GM23338 (cell line): ENCODE measurements at regions not wholly inside any gene's neighbourhood (a gene's known extent, or its start where the extent isn't known, plus 50 kb on each side); places are given as distances from the start of the nearest gene placed in this dataset.

Experiments used
- ATAC-seq: fragments of 200-7000 bp; cut with Tn5 transposase; 3 replicates; pipeline ENCODE4 v1.9.1; 2020
- DNase-seq: peaks from one replicate; pipeline ENCODE4 v3.0.0-alpha.2; 2015; ENCODE audit warnings: low spot score
- H2AFZ ChIP-seq: fragments of 200-600 bp; sonication (generic); 2 replicates; pipeline ENCODE4 v1.8.0; 2016; ENCODE audit warnings: antibody characterized with exemption, mild to moderate bottlenecking, moderate library complexity
- H3F3A ChIP-seq: fragments of 200-600 bp; sonication (generic); replicated peaks from 2 replicates; pipeline ENCODE4 v1.8.0; 2017; ENCODE audit warnings: antibody characterized with exemption, mixed run types, low read depth
- H3K27ac ChIP-seq: fragments of 200-600 bp; sonication (generic); 2 replicates; pipeline ENCODE4 v1.6.1; 2016; ENCODE audit warnings: low read depth
- H3K27me3 ChIP-seq: fragments of 200-600 bp; sonication (generic); 2 replicates; pipeline ENCODE4 v1.8.0; 2016; ENCODE audit warnings: mild to moderate bottlenecking, mixed run types, moderate library complexity; ENCODE audit not compliant: insufficient read depth
- H3K36me3 ChIP-seq: fragments of 200-600 bp; sonication (generic); 2 replicates; pipeline ENCODE4 v1.8.0; 2016; ENCODE audit warnings: mild to moderate bottlenecking; ENCODE audit not compliant: insufficient read depth
- H3K4me1 ChIP-seq: fragments of 200-600 bp; sonication (generic); 2 replicates; pipeline ENCODE4 v1.8.0; 2016; ENCODE audit warnings: mild to moderate bottlenecking, moderate library complexity; ENCODE audit not compliant: insufficient read depth
- H3K4me2 ChIP-seq: fragments of 200-600 bp; sonication (generic); 2 replicates; pipeline ENCODE4 v1.7.1; 2017; ENCODE audit warnings: mixed run types
- H3K4me3 ChIP-seq: fragments of 200-600 bp; sonication (generic); 2 replicates; pipeline ENCODE4 v1.6.1; 2016; ENCODE audit warnings: mixed run types
- H3K79me2 ChIP-seq: fragments of 200-600 bp; sonication (generic); replicated peaks from 2 replicates; pipeline ENCODE4 v1.8.0; 2017; ENCODE audit warnings: mild to moderate bottlenecking; ENCODE audit not compliant: insufficient read depth
- H3K9me2 ChIP-seq: fragments of 200-600 bp; sonication (generic); 2 replicates; pipeline ENCODE4 v1.8.0; 2017; ENCODE audit not compliant: insufficient read depth
- H4K20me1 ChIP-seq: fragments of 200-600 bp; sonication (generic); replicated peaks from 2 replicates; pipeline ENCODE4 v1.8.0; 2017; ENCODE audit warnings: mild to moderate bottlenecking; ENCODE audit not compliant: insufficient read depth
- H3K27ac Mint-ChIP-seq: 2 replicates; pipeline ENCODE4 v1.8.0; 2020; ENCODE audit warnings: inconsistent platforms, mild to moderate bottlenecking, moderate library complexity, mixed read lengths
- H3K27me3 Mint-ChIP-seq: 3 replicates; pipeline ENCODE4 v1.8.0; 2022; ENCODE audit warnings: low read depth, mild to moderate bottlenecking, moderate library complexity, mixed read lengths, inconsistent platforms; ENCODE audit not compliant: insufficient read depth, poor library complexity
- H3K36me3 Mint-ChIP-seq: 3 replicates; pipeline ENCODE4 v1.8.0; 2021; ENCODE audit warnings: low read depth, mild to moderate bottlenecking, inconsistent platforms, moderate library complexity, mixed read lengths
- H3K4me1 Mint-ChIP-seq: 3 replicates; pipeline ENCODE4 v1.8.0; 2020; ENCODE audit warnings: mild to moderate bottlenecking, inconsistent platforms, mixed read lengths
- H3K4me3 Mint-ChIP-seq: 3 replicates; pipeline ENCODE4 v1.8.0; 2021; ENCODE audit warnings: moderate library complexity, mild to moderate bottlenecking, inconsistent platforms, mixed read lengths
- H3K9me3 Mint-ChIP-seq: 3 replicates; pipeline ENCODE4 v1.8.0; 2020; ENCODE audit warnings: moderate library complexity, mild to moderate bottlenecking, inconsistent platforms, mixed read lengths
- CREB1 ChIP-seq: fragments of 250-450 bp; sonication (Bioruptor Pico); IDR thresholded peaks from 2 replicates; pipeline ENCODE4 v1.5.0; 2020; ENCODE audit warnings: low read depth, mild to moderate bottlenecking, moderate library complexity
- EZH2 ChIP-seq: fragments of 200-600 bp; sonication (generic); IDR thresholded peaks from one replicate; pipeline ENCODE4 v1.8.0; 2017; ENCODE audit warnings: antibody characterized with exemption, mild to moderate bottlenecking, low read depth; ENCODE audit not compliant: unreplicated experiment
- EZH2phosphoT487 ChIP-seq: fragments of 200-600 bp; sonication (generic); IDR thresholded peaks from one replicate; pipeline ENCODE4 v1.8.1; 2018; ENCODE audit warnings: antibody characterized with exemption; ENCODE audit not compliant: unreplicated experiment
- JUNB ChIP-seq: IDR thresholded peaks from one replicate; pipeline ENCODE4 v1.6.1; 2016; ENCODE audit warnings: antibody characterized with exemption; ENCODE audit not compliant: unreplicated experiment
- NANOG ChIP-seq: IDR thresholded peaks from 2 replicates; pipeline ENCODE4 v1.6.1; 2016; ENCODE audit warnings: antibody characterized with exemption, borderline replicate concordance
- POLR2AphosphoS5 ChIP-seq: IDR thresholded peaks from 2 replicates; pipeline ENCODE4 v1.6.1; 2016; ENCODE audit warnings: antibody characterized with exemption, low read depth
- STAT1 ChIP-seq: IDR thresholded peaks from one replicate; pipeline ENCODE4 v1.6.1; 2016; ENCODE audit warnings: antibody characterized with exemption; ENCODE audit not compliant: unreplicated experiment
- ZNF114 ChIP-seq: fragments of 250-450 bp; sonication (Bioruptor Pico); IDR thresholded peaks from 2 replicates; pipeline ENCODE4 v1.5.0; 2020; ENCODE audit warnings: mild to moderate bottlenecking, moderate library complexity
- ZNF331 ChIP-seq: fragments of 250-450 bp; sonication (Bioruptor Pico); IDR thresholded peaks from 2 replicates; pipeline ENCODE4 v1.5.0; 2020; ENCODE audit warnings: low read depth, mild to moderate bottlenecking, moderate library complexity
- TF ChIP-seq, protein P1 (sequence below): IDR thresholded peaks from one replicate; pipeline ENCODE4 v1.6.1; 2018; ENCODE audit warnings: antibody characterized with exemption; ENCODE audit not compliant: unreplicated experiment
- TF ChIP-seq, protein P2 (sequence below): IDR thresholded peaks from 2 replicates; pipeline ENCODE4 v1.6.1; 2016; ENCODE audit warnings: antibody characterized with exemption
- TF ChIP-seq, protein P3 (sequence below): fragments of 250-450 bp; sonication (Bioruptor Pico); IDR thresholded peaks from 2 replicates; pipeline ENCODE4 v1.5.0; 2020; ENCODE audit warnings: mild to moderate bottlenecking, moderate library complexity
- TF ChIP-seq, protein P4 (sequence below), 2 experiments: fragments of 200-600 bp in 1 of 2; sonication (generic) in 1 of 2; conservative IDR thresholded peaks; 2 replicates each; pipeline versions ENCODE4 v1.5.1 to v1.6.1; 2016 to 2017; ENCODE audit warnings: antibody characterized with exemption in 2 of 2, low read depth in 2 of 2, mild to moderate bottlenecking in 2 of 2, moderate library complexity in 1 of 2

DNA sequence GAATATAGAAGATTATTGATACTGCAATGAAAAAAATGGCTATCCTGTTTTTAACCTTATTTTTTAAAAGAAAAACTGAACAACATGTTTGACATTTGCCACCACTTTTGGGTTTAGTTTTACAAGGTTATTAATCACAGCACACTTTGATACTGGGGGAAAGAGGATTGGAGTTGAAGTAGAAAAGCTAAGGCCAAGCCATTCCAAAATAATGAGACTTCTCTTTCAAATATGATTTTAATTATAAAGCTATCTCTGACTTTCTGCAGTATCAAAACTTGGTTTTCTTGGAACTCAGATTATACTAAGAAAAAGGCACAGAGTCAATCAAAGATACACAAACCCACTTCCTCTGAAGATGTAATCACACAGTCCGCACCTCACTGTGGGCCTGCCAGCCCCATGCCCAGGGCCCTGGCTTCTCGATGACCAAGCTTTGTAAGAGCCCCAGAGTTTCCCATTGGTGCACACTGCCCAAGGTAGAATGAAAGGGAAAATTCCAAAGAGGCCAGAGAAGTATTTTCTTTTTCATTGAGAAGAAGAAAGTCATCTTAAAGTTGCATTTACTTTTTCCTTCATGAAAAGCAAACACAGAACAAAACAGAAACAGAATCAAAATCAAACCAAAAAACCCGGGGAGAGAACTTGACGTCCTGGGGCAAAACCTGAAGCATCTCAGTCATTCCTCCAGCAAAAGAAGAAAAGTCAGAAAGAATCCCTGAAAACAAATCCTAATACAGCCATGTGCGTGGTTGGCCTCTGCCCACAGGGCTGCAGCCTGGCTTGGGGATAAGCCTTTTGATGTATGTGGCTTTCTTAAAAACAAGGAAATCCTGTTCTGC, 187.7 kb upstream of the KLF6 start:
- peaks cover 5% of the 10 kb centered on the region for H3K27me3 Mint-ChIP-seq
- H3K36me3 ChIP-seq = no peaks in the 10 kb centered on the region
- H4K20me1 ChIP-seq = no peaks in the 10 kb centered on the region
- ATAC-seq (no peak), DNase-seq (no peak)
- TF ChIP-seq JUNB (no peak), NANOG (no peak), EZH2phosphoT487 (no peak), STAT1 (no peak), EZH2 (no peak), POLR2AphosphoS5 (no peak), ZNF331 (CRISPR knock-in tag) (no peak), CREB1 (CRISPR knock-in tag) (no peak), ZNF114 (CRISPR knock-in tag) (no peak)
- TF ChIP-seq, protein P1, sequence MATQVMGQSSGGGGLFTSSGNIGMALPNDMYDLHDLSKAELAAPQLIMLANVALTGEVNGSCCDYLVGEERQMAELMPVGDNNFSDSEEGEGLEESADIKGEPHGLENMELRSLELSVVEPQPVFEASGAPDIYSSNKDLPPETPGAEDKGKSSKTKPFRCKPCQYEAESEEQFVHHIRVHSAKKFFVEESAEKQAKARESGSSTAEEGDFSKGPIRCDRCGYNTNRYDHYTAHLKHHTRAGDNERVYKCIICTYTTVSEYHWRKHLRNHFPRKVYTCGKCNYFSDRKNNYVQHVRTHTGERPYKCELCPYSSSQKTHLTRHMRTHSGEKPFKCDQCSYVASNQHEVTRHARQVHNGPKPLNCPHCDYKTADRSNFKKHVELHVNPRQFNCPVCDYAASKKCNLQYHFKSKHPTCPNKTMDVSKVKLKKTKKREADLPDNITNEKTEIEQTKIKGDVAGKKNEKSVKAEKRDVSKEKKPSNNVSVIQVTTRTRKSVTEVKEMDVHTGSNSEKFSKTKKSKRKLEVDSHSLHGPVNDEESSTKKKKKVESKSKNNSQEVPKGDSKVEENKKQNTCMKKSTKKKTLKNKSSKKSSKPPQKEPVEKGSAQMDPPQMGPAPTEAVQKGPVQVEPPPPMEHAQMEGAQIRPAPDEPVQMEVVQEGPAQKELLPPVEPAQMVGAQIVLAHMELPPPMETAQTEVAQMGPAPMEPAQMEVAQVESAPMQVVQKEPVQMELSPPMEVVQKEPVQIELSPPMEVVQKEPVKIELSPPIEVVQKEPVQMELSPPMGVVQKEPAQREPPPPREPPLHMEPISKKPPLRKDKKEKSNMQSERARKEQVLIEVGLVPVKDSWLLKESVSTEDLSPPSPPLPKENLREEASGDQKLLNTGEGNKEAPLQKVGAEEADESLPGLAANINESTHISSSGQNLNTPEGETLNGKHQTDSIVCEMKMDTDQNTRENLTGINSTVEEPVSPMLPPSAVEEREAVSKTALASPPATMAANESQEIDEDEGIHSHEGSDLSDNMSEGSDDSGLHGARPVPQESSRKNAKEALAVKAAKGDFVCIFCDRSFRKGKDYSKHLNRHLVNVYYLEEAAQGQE = no peak
- TF ChIP-seq, protein P2, sequence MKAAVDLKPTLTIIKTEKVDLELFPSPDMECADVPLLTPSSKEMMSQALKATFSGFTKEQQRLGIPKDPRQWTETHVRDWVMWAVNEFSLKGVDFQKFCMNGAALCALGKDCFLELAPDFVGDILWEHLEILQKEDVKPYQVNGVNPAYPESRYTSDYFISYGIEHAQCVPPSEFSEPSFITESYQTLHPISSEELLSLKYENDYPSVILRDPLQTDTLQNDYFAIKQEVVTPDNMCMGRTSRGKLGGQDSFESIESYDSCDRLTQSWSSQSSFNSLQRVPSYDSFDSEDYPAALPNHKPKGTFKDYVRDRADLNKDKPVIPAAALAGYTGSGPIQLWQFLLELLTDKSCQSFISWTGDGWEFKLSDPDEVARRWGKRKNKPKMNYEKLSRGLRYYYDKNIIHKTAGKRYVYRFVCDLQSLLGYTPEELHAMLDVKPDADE = no peak
- TF ChIP-seq, protein P3, sequence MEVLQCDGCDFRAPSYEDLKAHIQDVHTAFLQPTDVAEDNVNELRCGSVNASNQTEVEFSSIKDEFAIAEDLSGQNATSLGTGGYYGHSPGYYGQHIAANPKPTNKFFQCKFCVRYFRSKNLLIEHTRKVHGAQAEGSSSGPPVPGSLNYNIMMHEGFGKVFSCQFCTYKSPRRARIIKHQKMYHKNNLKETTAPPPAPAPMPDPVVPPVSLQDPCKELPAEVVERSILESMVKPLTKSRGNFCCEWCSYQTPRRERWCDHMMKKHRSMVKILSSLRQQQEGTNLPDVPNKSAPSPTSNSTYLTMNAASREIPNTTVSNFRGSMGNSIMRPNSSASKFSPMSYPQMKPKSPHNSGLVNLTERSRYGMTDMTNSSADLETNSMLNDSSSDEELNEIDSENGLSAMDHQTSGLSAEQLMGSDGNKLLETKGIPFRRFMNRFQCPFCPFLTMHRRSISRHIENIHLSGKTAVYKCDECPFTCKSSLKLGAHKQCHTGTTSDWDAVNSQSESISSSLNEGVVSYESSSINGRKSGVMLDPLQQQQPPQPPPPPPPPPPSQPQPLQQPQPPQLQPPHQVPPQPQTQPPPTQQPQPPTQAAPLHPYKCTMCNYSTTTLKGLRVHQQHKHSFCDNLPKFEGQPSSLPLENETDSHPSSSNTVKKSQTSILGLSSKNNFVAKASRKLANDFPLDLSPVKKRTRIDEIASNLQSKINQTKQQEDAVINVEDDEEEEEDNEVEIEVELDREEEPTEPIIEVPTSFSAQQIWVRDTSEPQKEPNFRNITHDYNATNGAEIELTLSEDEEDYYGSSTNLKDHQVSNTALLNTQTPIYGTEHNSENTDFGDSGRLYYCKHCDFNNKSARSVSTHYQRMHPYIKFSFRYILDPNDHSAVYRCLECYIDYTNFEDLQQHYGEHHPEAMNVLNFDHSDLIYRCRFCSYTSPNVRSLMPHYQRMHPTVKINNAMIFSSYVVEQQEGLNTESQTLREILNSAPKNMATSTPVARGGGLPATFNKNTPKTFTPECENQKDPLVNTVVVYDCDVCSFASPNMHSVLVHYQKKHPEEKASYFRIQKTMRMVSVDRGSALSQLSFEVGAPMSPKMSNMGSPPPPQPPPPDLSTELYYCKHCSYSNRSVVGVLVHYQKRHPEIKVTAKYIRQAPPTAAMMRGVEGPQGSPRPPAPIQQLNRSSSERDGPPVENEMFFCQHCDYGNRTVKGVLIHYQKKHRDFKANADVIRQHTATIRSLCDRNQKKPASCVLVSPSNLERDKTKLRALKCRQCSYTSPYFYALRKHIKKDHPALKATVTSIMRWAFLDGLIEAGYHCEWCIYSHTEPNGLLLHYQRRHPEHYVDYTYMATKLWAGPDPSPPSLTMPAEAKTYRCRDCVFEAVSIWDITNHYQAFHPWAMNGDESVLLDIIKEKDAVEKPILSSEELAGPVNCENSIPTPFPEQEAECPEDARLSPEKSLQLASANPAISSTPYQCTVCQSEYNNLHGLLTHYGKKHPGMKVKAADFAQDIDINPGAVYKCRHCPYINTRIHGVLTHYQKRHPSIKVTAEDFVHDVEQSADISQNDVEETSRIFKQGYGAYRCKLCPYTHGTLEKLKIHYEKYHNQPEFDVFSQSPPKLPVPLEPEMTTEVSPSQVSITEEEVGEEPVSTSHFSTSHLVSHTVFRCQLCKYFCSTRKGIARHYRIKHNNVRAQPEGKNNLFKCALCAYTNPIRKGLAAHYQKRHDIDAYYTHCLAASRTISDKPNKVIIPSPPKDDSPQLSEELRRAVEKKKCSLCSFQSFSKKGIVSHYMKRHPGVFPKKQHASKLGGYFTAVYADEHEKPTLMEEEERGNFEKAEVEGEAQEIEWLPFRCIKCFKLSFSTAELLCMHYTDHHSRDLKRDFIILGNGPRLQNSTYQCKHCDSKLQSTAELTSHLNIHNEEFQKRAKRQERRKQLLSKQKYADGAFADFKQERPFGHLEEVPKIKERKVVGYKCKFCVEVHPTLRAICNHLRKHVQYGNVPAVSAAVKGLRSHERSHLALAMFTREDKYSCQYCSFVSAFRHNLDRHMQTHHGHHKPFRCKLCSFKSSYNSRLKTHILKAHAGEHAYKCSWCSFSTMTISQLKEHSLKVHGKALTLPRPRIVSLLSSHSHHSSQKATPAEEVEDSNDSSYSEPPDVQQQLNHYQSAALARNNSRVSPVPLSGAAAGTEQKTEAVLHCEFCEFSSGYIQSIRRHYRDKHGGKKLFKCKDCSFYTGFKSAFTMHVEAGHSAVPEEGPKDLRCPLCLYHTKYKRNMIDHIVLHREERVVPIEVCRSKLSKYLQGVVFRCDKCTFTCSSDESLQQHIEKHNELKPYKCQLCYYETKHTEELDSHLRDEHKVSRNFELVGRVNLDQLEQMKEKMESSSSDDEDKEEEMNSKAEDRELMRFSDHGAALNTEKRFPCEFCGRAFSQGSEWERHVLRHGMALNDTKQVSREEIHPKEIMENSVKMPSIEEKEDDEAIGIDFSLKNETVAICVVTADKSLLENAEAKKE (CRISPR knock-in tag) = no peak
- TF ChIP-seq, protein P4, sequence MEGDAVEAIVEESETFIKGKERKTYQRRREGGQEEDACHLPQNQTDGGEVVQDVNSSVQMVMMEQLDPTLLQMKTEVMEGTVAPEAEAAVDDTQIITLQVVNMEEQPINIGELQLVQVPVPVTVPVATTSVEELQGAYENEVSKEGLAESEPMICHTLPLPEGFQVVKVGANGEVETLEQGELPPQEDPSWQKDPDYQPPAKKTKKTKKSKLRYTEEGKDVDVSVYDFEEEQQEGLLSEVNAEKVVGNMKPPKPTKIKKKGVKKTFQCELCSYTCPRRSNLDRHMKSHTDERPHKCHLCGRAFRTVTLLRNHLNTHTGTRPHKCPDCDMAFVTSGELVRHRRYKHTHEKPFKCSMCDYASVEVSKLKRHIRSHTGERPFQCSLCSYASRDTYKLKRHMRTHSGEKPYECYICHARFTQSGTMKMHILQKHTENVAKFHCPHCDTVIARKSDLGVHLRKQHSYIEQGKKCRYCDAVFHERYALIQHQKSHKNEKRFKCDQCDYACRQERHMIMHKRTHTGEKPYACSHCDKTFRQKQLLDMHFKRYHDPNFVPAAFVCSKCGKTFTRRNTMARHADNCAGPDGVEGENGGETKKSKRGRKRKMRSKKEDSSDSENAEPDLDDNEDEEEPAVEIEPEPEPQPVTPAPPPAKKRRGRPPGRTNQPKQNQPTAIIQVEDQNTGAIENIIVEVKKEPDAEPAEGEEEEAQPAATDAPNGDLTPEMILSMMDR (conservative IDR thresholded peaks at IDR 0.05; ENCODE audit: low read depth in 2 of 2) = no peak
- H3K4me3 Mint-ChIP-seq = no peak overlapping the region
- no peaks in the 10 kb centered on the region for H3F3A ChIP-seq
- H3K9me3 Mint-ChIP-seq = no peaks in the 10 kb centered on the region
- no peak overlapping the region for H3K27ac Mint-ChIP-seq
- H3K4me1 Mint-ChIP-seq = no peaks in the 10 kb centered on the region; the same call in 2 of the 3 replicates
- H3K4me3 ChIP-seq = no peak overlapping the region
- peak overlapping the region; percentile 57; the same call in 1 of the 2 replicates for H2AFZ ChIP-seq
- no peaks in the 10 kb centered on the region for H3K27me3 ChIP-seq
- H3K4me2 ChIP-seq = no peak overlapping the region
- H3K9me2 ChIP-seq = peaks cover 5% of the 10 kb centered on the region
- H3K79me2 ChIP-seq = no peaks in the 10 kb centered on the region
- H3K27ac ChIP-seq = no peak overlapping the region
- H3K4me1 ChIP-seq = no peaks in the 10 kb centered on the region
- no peaks in the 10 kb centered on the region for H3K36me3 Mint-ChIP-seq
